ENCODE measurements at regions not wholly inside any gene's neighbourhood (a gene's known extent, or its start where the extent isn't known, plus 50 kb on each side); places are given as distances from the start of the nearest gene placed in this dataset.
"Not testable (repeated sequence)": the region's sequence is repeated elsewhere in the genome, so short reads cannot be mapped to it uniquely, and the experiment has no call there.

GRCh38 chr6:14501914-14502313 lies 384.3 kb downstream of the CD83 start:
- no peak for DNase-seq

- no peak for DNase-seq
Observed at GRCh38 chr6:14502551-14502950, 385.0 kb downstream of the CD83 start.

GRCh38 chr6:14505401-14505800 lies 387.8 kb downstream of the CD83 start:
- DNase-seq, result no peak

- no peak for DNase-seq
Observed at GRCh38 chr6:14506656-14507246, 389.2 kb downstream of the CD83 start.

- DNase-seq, result no peak
Observed at GRCh38 chr6:14509120-14509519, 391.5 kb downstream of the CD83 start.

- no peak for DNase-seq
Observed at GRCh38 chr6:14510038-14510437, 392.5 kb downstream of the CD83 start.

- DNase-seq, result no peak
Observed at GRCh38 chr6:14511061-14511586, 393.6 kb downstream of the CD83 start.

GRCh38 chr6:14512246-14512645 lies 394.7 kb downstream of the CD83 start:
- no peak for DNase-seq

- no peak for DNase-seq
Observed at GRCh38 chr6:14513496-14514393, 396.2 kb downstream of the CD83 start.

- no peak for DNase-seq
Observed at GRCh38 chr6:14516956-14517355, 399.4 kb downstream of the CD83 start.

GRCh38 chr6:14517516-14518105 lies 400.0 kb downstream of the CD83 start:
- DNase-seq, result no peak

GRCh38 chr6:14518515-14519217 lies 401.1 kb downstream of the CD83 start:
- no peak for DNase-seq

- no peak for DNase-seq
Observed at GRCh38 chr6:14520029-14520428, 402.5 kb downstream of the CD83 start.

- no peak for DNase-seq
Observed at GRCh38 chr6:14520536-14520935, 403.0 kb downstream of the CD83 start.

GRCh38 chr6:14521141-14521540 lies 403.6 kb downstream of the CD83 start:
- DNase-seq, result no peak

GRCh38 chr6:14521861-14522260 lies 404.3 kb downstream of the CD83 start:
- DNase-seq, result not testable (repeated sequence)

- no peak for DNase-seq
Observed at GRCh38 chr6:14524319-14524718, 406.7 kb downstream of the CD83 start.

GRCh38 chr6:14530385-14530784 lies 412.8 kb downstream of the CD83 start:
- DNase-seq, result no peak

GRCh38 chr6:14533446-14533845 lies 415.9 kb downstream of the CD83 start:
- no peak for DNase-seq

- DNase-seq, result no peak
Observed at GRCh38 chr6:14537030-14537429, 419.5 kb downstream of the CD83 start.

- DNase-seq, result no peak
Observed at GRCh38 chr6:14540276-14540675, 422.7 kb downstream of the CD83 start.

GRCh38 chr6:14540810-14541540 lies 423.4 kb downstream of the CD83 start:
- DNase-seq, result no peak

Measured in CD4-positive, alpha-beta T cell treated with Interleukin-21 for 1 hour (primary cell).